ENCODE measurements at regions not wholly inside any gene's neighbourhood (a gene's known extent, or its start where the extent isn't known, plus 50 kb on each side); places are given as distances from the start of the nearest gene placed in this dataset.
"Not testable (repeated sequence)": the region's sequence is repeated elsewhere in the genome, so short reads cannot be mapped to it uniquely, and the experiment has no call there.

DNA sequence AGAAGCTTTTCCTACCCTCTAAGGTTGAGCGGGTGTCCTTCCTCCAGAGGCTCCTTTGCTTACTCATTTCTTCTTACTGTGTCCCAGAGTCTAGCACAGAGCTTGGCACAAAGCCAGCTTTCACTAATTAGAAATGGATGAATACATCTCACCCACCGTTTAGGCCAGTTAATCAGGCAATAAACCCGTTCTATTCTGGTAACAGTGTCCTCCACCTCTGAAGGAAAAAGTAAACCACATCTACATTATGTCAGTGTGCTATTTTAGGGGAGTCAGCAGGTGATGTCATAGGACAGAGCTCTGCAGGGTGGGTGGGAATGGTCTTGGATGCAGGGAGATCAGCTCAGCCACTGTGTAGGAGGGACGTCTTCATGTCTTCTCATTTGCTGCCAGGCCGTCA lies 109.2 kb downstream of the OSTF1 start:
- H3K36me3 Mint-ChIP-seq: peaks cover 0 to 3% of the 10 kb centered on the region in 2 donors
- no peak for ATAC-seq (replicated peaks)
- no peak for DNase-seq
- no peak overlapping the region for H3K4me3 Mint-ChIP-seq
- H3K27ac Mint-ChIP-seq: no peak overlapping the region
- H3K9me3 Mint-ChIP-seq: no peaks in the 10 kb centered on the region
- peaks cover 0 to 4% of the 10 kb centered on the region in 2 donors for H3K4me1 Mint-ChIP-seq
- H3K27me3 Mint-ChIP-seq: peaks cover 0 to 5% of the 10 kb centered on the region in 2 donors

DNA sequence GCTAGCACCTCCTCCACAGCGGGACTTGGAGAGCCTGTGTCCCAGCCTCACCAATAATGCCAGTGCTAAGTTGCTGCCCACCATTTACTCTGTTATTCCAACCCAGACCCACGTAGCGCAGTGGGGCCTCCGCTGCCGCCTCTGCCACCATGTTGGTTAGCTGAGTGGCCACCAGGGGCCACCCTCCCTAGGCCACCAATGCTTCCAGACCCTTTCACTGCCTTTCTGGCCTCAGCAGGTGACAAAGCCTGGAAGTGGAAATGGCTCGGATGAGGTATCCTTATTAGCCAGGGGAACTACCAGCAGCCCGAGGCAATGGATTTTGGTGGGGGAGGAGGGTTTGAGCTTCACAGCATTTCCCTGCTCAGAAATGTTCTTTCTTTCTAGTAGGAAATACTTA lies 110.1 kb downstream of the OSTF1 start:
- Mint-ChIP-seq H3K27ac (no peak overlapping the region), H3K27me3 (peaks cover 0 to 5% of the 10 kb centered on the region in 2 donors), H3K4me1 (peaks cover 0 to 4% of the 10 kb centered on the region in 2 donors), H3K4me3 (no peak overlapping the region), H3K9me3 (no peaks in the 10 kb centered on the region), H3K36me3 (peaks cover 0 to 3% of the 10 kb centered on the region in 2 donors)
- DNase-seq (no peak), ATAC-seq (replicated peaks) (no peak)

DNA sequence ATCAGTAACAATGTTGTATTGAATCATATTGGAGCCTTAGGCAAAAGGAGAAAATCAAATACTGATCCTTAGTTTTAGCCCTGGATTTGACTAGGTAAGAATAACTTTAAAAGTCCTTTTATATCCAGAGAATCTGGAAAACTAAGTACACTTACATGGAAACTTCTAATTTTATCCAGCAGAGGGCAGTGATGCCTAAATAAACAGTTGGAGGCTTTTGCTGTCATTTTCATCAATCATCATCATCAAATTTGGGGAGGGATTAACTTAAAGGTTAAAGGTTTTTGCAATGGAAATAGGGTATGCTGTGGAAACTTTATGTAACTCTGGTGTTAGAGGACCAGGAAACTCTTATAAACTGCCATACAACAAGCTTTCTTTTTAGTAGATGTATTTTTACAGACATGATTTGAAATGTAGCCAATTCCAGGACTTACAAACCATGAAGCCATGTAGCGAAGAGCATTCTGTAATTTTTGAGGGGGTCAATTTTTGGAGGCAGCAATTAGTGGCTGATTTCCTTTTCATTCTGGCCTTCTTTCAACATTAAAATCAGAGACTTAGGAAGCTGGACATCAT lies 112.7 kb downstream of the OSTF1 start:
- peaks cover 0 to 3% of the 10 kb centered on the region in 2 donors for H3K36me3 Mint-ChIP-seq
- DNase-seq: no peak
- no peaks in the 10 kb centered on the region for H3K9me3 Mint-ChIP-seq
- peaks cover 0 to 4% of the 10 kb centered on the region in 2 donors for H3K4me1 Mint-ChIP-seq
- peaks cover 0 to 5% of the 10 kb centered on the region in 2 donors for H3K27me3 Mint-ChIP-seq
- no peak overlapping the region for H3K4me3 Mint-ChIP-seq
- ATAC-seq (replicated peaks): peak in 1 of 2 donors; percentile 20
- no peak overlapping the region for H3K27ac Mint-ChIP-seq

DNA sequence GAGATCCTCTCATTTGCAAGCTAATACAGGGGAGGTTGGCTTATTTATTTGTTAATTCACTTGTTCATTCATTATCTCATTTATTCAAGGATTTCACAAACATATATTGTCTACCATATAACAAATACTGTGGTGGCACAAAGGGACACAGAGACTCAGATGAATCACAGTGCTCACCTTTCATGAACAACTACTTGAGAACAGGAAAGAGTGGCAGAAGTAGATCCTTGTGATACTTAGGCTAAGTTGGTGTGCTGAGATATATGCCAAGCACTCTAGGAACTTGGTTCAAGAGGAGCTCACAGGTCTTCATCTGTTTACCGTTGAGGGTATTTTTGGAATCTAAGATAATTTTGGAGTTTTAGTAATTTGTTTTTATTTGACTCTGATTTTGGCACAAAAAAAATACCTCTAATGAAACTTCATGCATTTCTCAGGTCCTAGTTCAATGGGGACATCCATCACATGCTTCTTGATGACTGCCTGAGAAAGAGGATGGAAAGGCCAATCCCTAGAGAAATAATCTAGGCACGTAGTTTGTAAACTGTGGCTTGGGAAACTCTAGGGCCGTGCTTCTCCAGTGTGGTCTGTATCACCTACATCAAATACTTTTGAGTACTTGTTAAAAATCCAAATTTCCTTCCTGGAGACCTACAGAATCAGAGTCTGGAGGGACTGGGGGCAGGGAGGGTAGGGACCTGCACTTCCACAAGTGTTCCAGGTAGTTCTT lies 113.3 kb downstream of the OSTF1 start:
- no peak for ATAC-seq (replicated peaks)
- no peak for DNase-seq
- Mint-ChIP-seq H3K9me3 (no peaks in the 10 kb centered on the region), H3K27me3 (peaks cover 0 to 5% of the 10 kb centered on the region in 2 donors), H3K36me3 (peaks cover 0 to under 1% of the 10 kb centered on the region in 2 donors), H3K27ac (no peak overlapping the region), H3K4me1 (peaks cover 0 to 2% of the 10 kb centered on the region in 2 donors), H3K4me3 (no peak overlapping the region)

DNA sequence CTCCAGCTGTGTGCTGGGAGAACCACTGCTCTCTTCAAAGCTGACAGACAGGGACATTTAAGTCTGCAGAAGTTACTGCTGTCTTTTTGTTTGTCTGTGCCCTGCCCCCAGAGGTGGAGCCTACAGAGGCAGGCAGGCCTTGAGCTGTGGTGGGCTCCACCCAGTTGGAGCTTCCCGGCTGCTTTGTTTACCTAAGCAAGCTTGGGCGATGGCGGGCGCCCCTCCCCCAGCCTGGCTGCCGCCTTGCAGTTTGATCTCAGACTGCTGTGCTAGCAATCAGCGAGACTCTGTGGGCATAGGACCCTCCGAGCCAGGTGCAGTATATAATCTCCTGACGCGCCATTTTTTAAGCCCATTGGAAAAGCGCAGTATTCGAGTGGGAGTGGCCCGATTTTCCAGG lies 119.7 kb downstream of the OSTF1 start:
- H3K9me3 Mint-ChIP-seq; H3K27ac Mint-ChIP-seq; H3K27me3 Mint-ChIP-seq; H3K4me1 Mint-ChIP-seq; ATAC-seq (replicated peaks); DNase-seq; H3K4me3 Mint-ChIP-seq: not testable (repeated sequence)
- H3K36me3 Mint-ChIP-seq: peaks cover 2 to 12% of the 10 kb centered on the region in 2 donors

DNA sequence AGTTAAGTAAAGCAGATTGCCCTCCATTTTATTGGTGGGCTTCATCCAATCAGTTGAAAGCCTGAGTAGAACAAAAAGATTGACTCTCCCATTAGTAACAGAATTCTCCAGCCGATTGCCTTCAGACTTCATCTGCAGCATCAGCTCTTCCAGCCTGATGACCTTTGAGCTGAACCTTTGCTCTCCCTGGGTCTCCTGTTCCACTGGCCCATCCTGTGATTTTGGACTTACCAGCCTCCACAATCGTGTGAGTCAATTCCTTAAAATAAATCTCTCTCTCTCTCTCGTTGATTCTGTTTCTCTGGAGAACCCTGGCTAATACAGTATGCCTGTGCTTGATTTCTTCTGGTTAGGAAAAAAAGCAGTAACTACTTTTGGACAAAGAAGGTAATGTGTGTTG lies 121.9 kb downstream of the OSTF1 start:
- Mint-ChIP-seq H3K27ac (no peak overlapping the region), H3K36me3 (peaks cover 2 to 12% of the 10 kb centered on the region in 2 donors), H3K4me1 (no peaks in the 10 kb centered on the region), H3K27me3 (no peaks in the 10 kb centered on the region), H3K9me3 (peaks cover 0 to 3% of the 10 kb centered on the region in 2 donors), H3K4me3 (no peak overlapping the region)
- no peak for DNase-seq
- ATAC-seq (replicated peaks): no peak

DNA sequence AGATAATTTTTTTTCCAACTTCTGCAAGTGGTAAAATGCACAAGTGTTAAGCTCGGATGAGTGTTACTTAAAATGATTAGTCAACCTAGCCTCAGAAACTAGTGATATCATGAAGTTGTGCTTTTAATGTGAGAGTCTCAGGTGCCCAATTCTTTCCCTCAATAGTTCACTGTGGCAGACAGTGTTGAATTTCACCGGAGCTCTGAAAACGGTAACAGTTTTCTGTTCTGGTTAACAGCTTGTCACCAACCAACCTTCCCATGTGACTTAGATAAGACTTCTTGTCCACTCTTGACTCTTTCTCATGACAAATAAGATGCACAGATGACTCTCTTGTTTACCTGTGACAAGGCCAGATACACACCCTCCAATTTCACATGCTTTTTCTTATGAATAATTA lies 125.5 kb downstream of the OSTF1 start:
- no peak overlapping the region for H3K27ac Mint-ChIP-seq
- peaks cover 0 to 3% of the 10 kb centered on the region in 2 donors for H3K9me3 Mint-ChIP-seq
- DNase-seq (no peak), ATAC-seq (replicated peaks) (no peak)
- H3K4me3 Mint-ChIP-seq: no peak overlapping the region
- H3K4me1 Mint-ChIP-seq: no peaks in the 10 kb centered on the region
- peaks cover 2 to 12% of the 10 kb centered on the region in 2 donors for H3K36me3 Mint-ChIP-seq
- H3K27me3 Mint-ChIP-seq: no peaks in the 10 kb centered on the region

DNA sequence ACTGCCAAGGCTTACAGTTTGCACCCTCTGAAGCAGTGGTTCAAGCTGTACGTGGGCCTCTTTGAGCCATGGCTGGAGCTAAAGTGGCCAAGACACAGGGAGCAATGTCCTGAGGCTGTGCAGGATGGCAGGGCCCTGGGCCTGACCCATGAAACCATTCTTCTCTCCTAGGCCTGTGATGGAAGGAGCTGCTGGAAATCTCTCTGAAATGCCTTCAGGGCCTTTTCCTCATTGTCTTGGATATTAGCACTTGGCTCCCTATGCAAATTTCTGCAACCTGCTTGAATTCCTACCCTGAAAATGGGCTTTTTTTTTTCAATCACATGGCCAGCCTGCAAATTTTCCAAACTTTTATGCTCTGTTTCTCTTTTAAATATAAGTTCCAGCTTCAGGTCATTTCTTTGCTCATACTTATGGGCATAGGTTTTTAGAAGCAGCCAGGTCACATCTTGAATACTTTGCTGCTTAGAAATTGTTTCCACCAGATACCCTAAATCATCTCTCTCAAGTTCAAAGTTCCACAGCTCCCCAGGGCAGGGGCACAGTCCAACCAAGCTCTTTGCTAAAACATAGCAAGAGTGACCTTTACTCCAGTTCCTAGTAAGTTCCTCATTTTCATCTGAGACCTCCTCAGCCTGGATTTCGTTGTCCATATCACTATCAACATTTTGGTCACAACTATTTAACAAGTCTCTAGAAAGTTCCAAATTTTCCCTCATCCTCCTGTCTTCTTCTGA lies 138.3 kb downstream of the OSTF1 start:
- Mint-ChIP-seq H3K27ac (no peak overlapping the region), H3K36me3 (peaks cover 12 to 26% of the 10 kb centered on the region in 2 donors), H3K9me3 (peaks cover 13 to 26% of the 10 kb centered on the region in 2 donors), H3K4me1 (no peaks in the 10 kb centered on the region), H3K4me3 (no peak overlapping the region), H3K27me3 (no peaks in the 10 kb centered on the region)
- ATAC-seq (replicated peaks) (no peak), DNase-seq (no peak)

DNA sequence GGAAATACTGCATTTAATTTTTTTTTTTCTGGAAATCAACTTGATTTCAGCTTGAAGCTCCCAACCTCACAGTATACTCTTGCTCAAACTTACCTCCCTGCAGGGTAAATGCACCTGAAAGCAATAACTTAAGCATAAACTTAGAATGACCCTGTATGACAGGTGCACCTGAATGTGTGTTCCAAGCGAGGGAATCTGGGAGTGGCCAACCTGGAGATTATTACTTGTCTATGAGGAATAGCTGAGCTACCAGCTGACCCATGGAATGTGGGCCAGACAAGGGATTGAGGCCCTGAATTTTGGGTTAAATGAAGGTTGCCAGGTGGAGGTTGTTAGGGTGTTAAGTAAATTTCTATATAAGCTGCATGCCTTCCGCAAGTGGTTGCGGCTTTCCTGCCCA lies 140.6 kb downstream of the OSTF1 start:
- Mint-ChIP-seq H3K36me3 (peaks cover 12 to 22% of the 10 kb centered on the region in 2 donors), H3K27me3 (no peaks in the 10 kb centered on the region), H3K4me3 (no peak overlapping the region), H3K4me1 (no peaks in the 10 kb centered on the region), H3K27ac (no peak overlapping the region), H3K9me3 (peaks cover 11 to 26% of the 10 kb centered on the region in 2 donors)
- no peak for ATAC-seq (replicated peaks)
- no peak for DNase-seq

DNA sequence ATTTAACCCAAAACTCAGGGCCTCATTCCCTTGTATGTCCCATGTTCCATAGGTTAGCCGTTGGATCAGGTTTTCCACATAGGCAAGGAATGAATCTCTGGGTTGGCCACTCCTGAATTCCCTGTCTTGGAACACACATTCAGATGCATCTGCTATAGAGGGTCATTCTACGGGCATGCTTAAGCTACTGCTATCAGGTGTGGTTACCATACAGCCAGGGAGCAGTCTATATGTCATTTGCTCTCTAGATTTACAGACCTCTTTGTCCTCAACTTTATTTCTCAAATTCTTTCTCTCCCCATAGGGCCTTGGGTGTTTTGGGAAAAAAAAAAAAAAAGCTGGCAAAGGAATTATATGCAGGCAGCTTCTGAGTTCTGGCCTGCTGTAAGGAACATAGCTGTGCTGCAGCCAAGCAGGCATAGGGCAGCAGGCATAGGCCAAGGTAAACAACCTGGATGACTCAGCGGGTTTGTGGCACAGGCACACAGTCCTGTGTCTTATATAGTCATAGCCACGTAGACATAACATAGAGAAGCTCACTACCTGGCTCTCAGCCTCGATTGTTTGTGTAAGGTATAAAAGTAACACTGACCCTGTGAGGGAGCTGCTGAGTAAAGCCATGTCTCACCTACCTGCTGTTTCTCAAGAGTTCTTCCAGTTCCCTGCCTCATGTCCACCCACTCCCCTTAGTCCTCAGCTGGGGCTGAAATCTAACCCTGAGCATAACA lies 141.5 kb downstream of the OSTF1 start:
- Mint-ChIP-seq H3K27me3 (no peaks in the 10 kb centered on the region), H3K36me3 (peaks cover 12 to 18% of the 10 kb centered on the region in 2 donors), H3K4me1 (no peaks in the 10 kb centered on the region), H3K27ac (no peak overlapping the region), H3K4me3 (no peak overlapping the region), H3K9me3 (peaks cover 8 to 22% of the 10 kb centered on the region in 2 donors)
- no peak for ATAC-seq (replicated peaks)
- DNase-seq: no peak

DNA sequence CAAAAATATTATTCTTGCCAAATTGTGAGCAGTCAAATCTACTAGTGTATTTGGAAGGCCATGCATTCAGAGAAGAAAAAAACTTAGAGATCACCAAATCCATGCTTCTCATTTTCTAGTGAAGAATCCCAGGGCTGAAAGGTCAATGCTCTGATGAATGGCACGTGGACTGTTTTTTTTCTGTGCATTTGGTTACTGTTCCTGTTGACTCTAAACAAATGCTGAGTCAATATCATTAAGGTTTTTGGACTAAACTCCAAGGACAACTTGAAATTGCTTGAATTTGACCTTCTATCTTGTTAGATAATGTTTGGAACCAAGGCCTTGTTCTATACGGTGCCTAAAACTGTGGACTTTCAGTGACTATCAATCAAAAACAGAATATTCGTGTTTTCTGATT lies 142.2 kb downstream of the OSTF1 start:
- H3K27ac Mint-ChIP-seq: no peak overlapping the region
- peaks cover 10 to 18% of the 10 kb centered on the region in 2 donors for H3K36me3 Mint-ChIP-seq
- H3K27me3 Mint-ChIP-seq: no peaks in the 10 kb centered on the region
- H3K4me1 Mint-ChIP-seq: no peaks in the 10 kb centered on the region
- no peak for ATAC-seq (replicated peaks)
- no peak for DNase-seq
- peaks cover 7 to 22% of the 10 kb centered on the region in 2 donors for H3K9me3 Mint-ChIP-seq
- no peak overlapping the region for H3K4me3 Mint-ChIP-seq

DNA sequence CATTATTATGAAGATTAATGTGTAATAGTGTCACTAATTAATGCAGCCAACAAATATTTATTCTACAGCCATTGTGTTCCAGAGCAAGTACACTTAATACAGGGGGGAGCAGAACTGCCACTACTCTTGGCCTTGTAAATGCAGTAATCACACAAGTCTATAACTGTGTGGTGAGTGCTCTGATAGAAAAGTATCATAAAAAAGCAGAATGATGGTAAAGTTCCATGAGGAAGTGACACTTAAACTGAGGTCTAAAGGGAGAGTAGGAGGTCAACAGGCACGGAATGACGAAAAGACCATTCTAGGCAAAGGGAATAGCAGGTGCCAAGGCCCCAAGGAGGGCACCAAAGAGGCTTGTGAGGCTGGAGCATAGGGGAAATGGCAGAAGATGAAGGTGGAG lies 142.9 kb downstream of the OSTF1 start:
- DNase-seq: no peak
- no peak for ATAC-seq (replicated peaks)
- H3K9me3 Mint-ChIP-seq: peaks cover 12 to 25% of the 10 kb centered on the region in 2 donors
- no peak overlapping the region for H3K27ac Mint-ChIP-seq
- no peaks in the 10 kb centered on the region for H3K27me3 Mint-ChIP-seq
- peaks cover 7 to 15% of the 10 kb centered on the region in 2 donors for H3K36me3 Mint-ChIP-seq
- no peak overlapping the region for H3K4me3 Mint-ChIP-seq
- H3K4me1 Mint-ChIP-seq: no peaks in the 10 kb centered on the region

DNA sequence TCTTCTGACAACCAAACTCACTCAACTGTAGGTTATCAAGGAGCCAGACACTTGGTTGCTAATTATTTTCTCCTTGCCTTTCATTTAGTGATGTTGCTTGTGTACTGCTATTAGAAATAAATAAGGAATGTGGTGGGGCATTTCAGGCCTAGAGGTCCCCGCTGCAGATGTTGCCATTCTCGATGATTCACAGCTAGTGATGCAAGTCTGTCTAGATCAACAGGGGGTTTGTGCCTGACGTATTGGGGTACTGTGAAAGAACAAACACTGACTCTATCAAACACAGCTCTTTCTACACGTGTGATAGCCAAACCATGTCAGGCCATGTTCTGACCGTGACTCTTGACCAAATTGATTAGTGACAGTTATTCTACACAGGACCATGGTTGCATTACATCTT lies 144.7 kb downstream of the OSTF1 start:
- Mint-ChIP-seq H3K27ac (no peak overlapping the region), H3K4me3 (no peak overlapping the region), H3K36me3 (peaks cover under 1 to 5% of the 10 kb centered on the region in 2 donors)

DNA sequence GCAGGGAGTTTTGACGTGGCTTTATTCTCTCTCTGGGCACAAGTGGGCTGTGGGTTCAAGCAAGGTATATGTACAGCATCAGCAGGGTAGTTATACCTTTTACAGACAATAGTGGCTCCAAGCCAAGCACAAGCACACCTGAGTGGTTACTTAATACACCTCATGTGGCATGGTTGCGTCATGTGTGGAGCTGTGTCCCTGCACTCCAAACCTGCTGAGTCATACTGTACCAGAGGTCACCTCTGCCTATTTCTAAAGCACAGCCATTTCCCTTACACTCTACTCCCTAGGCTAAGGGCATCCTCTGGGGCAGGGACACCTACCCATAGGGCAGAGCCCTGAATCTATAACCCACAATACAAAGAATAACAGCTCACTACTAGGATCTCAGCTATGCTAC lies 147.3 kb downstream of the OSTF1 start:
- Mint-ChIP-seq H3K36me3 (peaks cover 0 to 5% of the 10 kb centered on the region in 2 donors), H3K4me3 (no peak overlapping the region), H3K4me1 (no peaks in the 10 kb centered on the region), H3K27ac (no peak overlapping the region), H3K9me3 (peaks cover 10 to 14% of the 10 kb centered on the region in 2 donors), H3K27me3 (no peaks in the 10 kb centered on the region)
- DNase-seq (no peak), ATAC-seq (replicated peaks) (no peak)

More for the DNA sequence above, 144.7 kb downstream of the OSTF1 start:
- H3K4me1 Mint-ChIP-seq: no peaks in the 10 kb centered on the region
- peaks cover 10 to 14% of the 10 kb centered on the region in 2 donors for H3K9me3 Mint-ChIP-seq
- DNase-seq: no peak
- ATAC-seq (replicated peaks): no peak
- H3K27me3 Mint-ChIP-seq: no peaks in the 10 kb centered on the region
